Mucosa of descending colon (tissue), 3 donors: ENCODE measurements at regions not wholly inside any gene's neighbourhood (a gene's known extent, or its start where the extent isn't known, plus 50 kb on each side); places are given as distances from the start of the nearest gene placed in this dataset.

Experiments
- ATAC-seq: fragments of 200-7000 bp; cut with Tn5 transposase; one replicate; pipeline ENCODE4 v1.9.1; 2020; ENCODE audit warnings: mild to moderate bottlenecking, moderate library complexity
- DNase-seq, 3 donors: peaks; one replicate each; pipeline ENCODE4 v3.0.0-alpha.2; 2020
- H3K36me3 ChIP-seq: fragments of 200-600 bp; one replicate; pipeline ENCODE4 v1.8.0; 2021; ENCODE audit warnings: low read depth, mild to moderate bottlenecking
- H3K4me1 ChIP-seq: fragments of 200-600 bp; one replicate; pipeline ENCODE4 v1.8.0; 2021; ENCODE audit warnings: low read depth, mild to moderate bottlenecking
- H3K4me3 ChIP-seq: fragments of 200-600 bp; one replicate; pipeline ENCODE4 v1.8.0; 2021; ENCODE audit warnings: mild to moderate bottlenecking
- H3K9me3 ChIP-seq: fragments of 200-600 bp; one replicate; pipeline ENCODE4 v1.8.0; 2021; ENCODE audit warnings: mild to moderate bottlenecking
- intact Hi-C, 2 donors: fragments of 100-400 bp; cut with DNase I in 1 of 2; cut with micrococcal nuclease in 1 of 2; formaldehyde crosslinking; loops; one replicate each; pipeline versions ENCODE4 v1.11.0 to v1.11.1; 2022; cut with DNase I, micrococcal nuclease
- TF ChIP-seq, protein P1 (sequence below): fragments of 200-600 bp; IDR thresholded peaks from one replicate; pipeline ENCODE4 v1.8.0; 2022; ENCODE audit warnings: antibody characterized with exemption, mild to moderate bottlenecking
- donor health status: DM: no; HTN: no; CAD: no; lungs with moderate emphysema.
- donor health status: DM: no; HTN: no; CAD: no.
- donor health status: DM: no; HTN: yes; CAD: no.

DNA sequence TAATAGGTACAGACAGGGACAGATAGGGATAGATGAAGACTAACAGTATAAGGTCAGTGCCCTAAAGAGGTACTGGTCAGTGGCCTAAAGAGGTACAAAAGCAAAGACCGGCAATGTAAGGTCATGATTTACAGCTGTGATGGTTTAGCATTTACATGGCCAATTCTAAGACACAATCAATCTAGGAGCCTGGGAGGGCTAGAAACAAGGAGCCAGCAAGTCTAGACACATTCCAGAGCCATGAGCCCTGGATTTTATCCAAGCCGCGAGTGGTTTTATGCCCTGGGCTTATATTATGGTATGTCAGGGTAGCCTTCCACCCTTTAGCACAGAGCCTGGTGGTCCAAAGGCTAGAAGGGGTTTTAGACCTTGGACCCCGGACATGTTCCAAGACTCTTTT is 124.2 kb downstream of the CBLN2 start:
- Histone ChIP-seq H3K36me3 (no peaks in the 10 kb centered on the region), H3K4me1 (no peaks in the 10 kb centered on the region), H3K9me3 (no peaks in the 10 kb centered on the region), H3K4me3 (no peak overlapping the region)
- intact Hi-C loops, result no loop called here
- no peak for ATAC-seq
- no peak for DNase-seq
- TF ChIP-seq, protein P1, sequence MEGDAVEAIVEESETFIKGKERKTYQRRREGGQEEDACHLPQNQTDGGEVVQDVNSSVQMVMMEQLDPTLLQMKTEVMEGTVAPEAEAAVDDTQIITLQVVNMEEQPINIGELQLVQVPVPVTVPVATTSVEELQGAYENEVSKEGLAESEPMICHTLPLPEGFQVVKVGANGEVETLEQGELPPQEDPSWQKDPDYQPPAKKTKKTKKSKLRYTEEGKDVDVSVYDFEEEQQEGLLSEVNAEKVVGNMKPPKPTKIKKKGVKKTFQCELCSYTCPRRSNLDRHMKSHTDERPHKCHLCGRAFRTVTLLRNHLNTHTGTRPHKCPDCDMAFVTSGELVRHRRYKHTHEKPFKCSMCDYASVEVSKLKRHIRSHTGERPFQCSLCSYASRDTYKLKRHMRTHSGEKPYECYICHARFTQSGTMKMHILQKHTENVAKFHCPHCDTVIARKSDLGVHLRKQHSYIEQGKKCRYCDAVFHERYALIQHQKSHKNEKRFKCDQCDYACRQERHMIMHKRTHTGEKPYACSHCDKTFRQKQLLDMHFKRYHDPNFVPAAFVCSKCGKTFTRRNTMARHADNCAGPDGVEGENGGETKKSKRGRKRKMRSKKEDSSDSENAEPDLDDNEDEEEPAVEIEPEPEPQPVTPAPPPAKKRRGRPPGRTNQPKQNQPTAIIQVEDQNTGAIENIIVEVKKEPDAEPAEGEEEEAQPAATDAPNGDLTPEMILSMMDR, result no peak

DNA sequence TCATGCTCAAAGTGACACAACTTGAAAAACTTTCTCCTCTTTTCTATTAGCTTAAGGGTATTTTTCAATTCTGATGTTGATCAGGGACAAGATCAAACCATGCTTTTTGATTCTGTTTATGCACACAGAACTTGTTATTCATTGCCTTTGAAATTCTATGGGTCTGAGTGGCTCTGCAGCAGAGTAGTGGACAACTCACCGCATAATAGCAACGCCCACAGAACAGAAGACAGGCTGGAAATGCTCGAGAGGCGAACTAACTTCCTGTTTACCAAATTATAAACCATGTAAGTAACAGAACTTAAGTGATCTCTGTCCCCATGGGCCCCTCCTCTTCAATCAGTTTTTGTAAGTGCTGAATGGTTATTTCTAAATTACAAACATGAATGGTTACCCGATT is 131.2 kb downstream of the CBLN2 start:
- DNase-seq, result no peak
- intact Hi-C loops, result no loop called here
- ATAC-seq, result no peak

DNA sequence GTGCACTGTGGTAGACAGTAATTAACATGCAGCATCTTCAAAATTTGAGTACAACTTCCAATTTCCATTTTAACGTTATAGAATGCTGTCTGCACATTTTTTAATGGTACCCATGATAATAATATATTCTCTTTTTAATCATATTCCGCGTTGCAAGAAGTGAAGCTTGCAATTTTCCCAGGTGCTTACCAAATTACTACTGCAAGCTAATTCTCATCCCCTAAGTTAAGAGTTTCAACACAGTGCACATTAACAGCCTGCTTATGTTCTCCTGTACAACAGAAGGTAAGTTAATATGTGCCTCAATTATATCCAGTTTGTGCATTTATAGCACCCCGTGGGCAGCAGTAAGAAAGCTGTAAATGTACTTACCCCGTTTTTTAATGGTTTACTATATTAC is 132.9 kb downstream of the CBLN2 start:
- TF ChIP-seq, protein P1, result no peak
- Histone ChIP-seq H3K4me1 (no peaks in the 10 kb centered on the region), H3K4me3 (no peak overlapping the region), H3K36me3 (no peaks in the 10 kb centered on the region), H3K9me3 (no peaks in the 10 kb centered on the region)
- DNase-seq (no peak), ATAC-seq (no peak)
- intact Hi-C loops, result no loop called here

More for the DNA sequence above, 131.2 kb downstream of the CBLN2 start:
- TF ChIP-seq, protein P1, result no peak
- H3K9me3 ChIP-seq, result no peaks in the 10 kb centered on the region
- no peaks in the 10 kb centered on the region for H3K4me1 ChIP-seq
- no peaks in the 10 kb centered on the region for H3K36me3 ChIP-seq
- H3K4me3 ChIP-seq, result no peak overlapping the region

DNA sequence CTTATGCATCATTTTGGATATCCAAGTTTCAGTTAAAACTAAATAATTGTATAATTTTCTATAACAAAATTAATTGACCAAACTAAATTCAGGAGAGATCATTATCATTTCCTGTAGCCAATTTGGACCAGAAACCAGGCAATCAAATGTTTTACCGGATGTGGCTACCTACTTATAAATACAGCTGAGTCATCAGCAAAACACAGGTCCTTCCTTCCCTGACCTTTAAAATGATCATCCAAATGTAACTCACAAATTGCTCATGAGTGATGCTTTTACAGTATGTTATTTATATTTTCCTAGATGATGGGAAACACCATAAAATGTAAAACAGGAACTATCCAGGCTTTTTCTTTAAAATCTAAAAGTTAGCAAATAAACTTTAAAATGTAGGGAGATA is 133.7 kb downstream of the CBLN2 start:
- H3K36me3 ChIP-seq, result no peaks in the 10 kb centered on the region
- H3K4me3 ChIP-seq, result no peak overlapping the region
- no peak for ATAC-seq
- intact Hi-C loops, result no loop called here
- no peak for DNase-seq
- no peaks in the 10 kb centered on the region for H3K4me1 ChIP-seq
- no peaks in the 10 kb centered on the region for H3K9me3 ChIP-seq
- TF ChIP-seq, protein P1, result no peak

DNA sequence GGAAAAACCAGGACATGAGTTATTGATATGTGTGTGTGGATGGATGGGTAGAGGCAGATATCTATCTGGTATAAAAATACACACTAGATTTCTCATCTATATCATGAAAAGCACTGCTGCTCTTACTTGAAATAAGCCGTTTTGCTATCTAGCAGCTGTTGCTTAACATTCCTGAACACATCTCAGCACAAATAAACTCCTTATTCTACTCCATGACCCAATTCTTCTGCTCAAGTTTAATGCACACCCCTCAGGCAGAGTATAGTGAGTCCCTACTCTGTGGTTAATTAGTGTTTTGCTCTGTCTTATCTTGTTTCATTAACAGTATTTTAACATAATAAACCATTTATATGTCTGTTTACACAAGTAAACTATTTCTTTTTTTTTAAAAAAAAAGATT is 134.2 kb downstream of the CBLN2 start:
- intact Hi-C loops, result no loop called here
- H3K4me1 ChIP-seq, result no peaks in the 10 kb centered on the region
- ATAC-seq, result no peak
- H3K4me3 ChIP-seq, result no peak overlapping the region
- no peaks in the 10 kb centered on the region for H3K9me3 ChIP-seq
- TF ChIP-seq, protein P1, result no peak
- no peak for DNase-seq
- no peaks in the 10 kb centered on the region for H3K36me3 ChIP-seq

DNA sequence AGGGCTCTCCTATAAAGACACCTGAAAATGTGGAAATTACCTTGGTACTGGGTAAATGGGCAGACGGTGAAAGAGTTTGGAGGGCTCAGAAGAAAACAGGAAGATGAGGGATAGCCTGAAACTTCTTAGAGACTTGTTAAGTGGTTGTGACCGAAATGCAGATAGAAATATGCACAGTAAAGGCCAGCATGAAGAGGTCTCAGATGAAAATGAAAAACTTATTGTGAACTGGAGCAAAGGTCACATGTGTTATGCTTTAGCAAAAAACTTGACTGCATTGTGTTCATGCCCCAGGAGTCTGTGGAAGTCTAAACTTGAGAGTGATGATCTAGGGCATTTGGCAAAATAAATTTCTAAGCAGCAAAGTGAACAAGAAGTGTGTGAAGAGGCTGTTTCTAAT is 137.1 kb downstream of the CBLN2 start:
- no peak for DNase-seq
- TF ChIP-seq, protein P1, result no peak
- no peak for ATAC-seq
- Histone ChIP-seq H3K4me3 (no peak overlapping the region), H3K4me1 (no peaks in the 10 kb centered on the region), H3K36me3 (no peaks in the 10 kb centered on the region), H3K9me3 (no peaks in the 10 kb centered on the region)
- intact Hi-C loops, result no loop called here
